SK-N-SH (cell line): ENCODE measurements at regions not wholly inside any gene's neighbourhood (a gene's known extent, or its start where the extent isn't known, plus 50 kb on each side); places are given as distances from the start of the nearest gene placed in this dataset.

Experiments used
- CHD2 ChIP-seq: fragments of 150-350 bp; IDR thresholded peaks from 2 replicates; pipeline ENCODE4 v1.6.1; 2018; ENCODE audit warnings: low read length; ENCODE audit not compliant: partially characterized antibody
- CTCF ChIP-seq: fragments of 200-600 bp; sonication (generic); IDR thresholded peaks from 2 replicates; pipeline ENCODE4 v1.6.1; 2017; ENCODE audit warnings: antibody characterized with exemption, mild to moderate bottlenecking, moderate library complexity
- MAX ChIP-seq: IDR thresholded peaks from 2 replicates; pipeline ENCODE4 v1.4.0; 2012; ENCODE audit warnings: low read depth
- MXI1 ChIP-seq: IDR thresholded peaks from 2 replicates; pipeline ENCODE4 v1.6.1; 2012; ENCODE audit warnings: mild to moderate bottlenecking, low read depth, low read length, improper control_type of control experiment
- POLR2AphosphoS5 ChIP-seq: IDR thresholded peaks from 2 replicates; pipeline ENCODE4 v1.6.1; 2012; ENCODE audit warnings: low read depth, low read length
- RAD21 ChIP-seq: IDR thresholded peaks from 2 replicates; pipeline ENCODE4 v1.6.1; 2012; ENCODE audit warnings: mild to moderate bottlenecking, low read length
- REST ChIP-seq: IDR thresholded peaks from 2 replicates; pipeline ENCODE4 v1.6.1; 2012; ENCODE audit warnings: mild to moderate bottlenecking, low read depth, low read length, moderate library complexity
- RXRA ChIP-seq: IDR thresholded peaks from 2 replicates; pipeline ENCODE4 v1.4.0; 2012; ENCODE audit warnings: low read depth, mild to moderate bottlenecking, borderline replicate concordance
- SMC3 ChIP-seq: IDR thresholded peaks from 2 replicates; pipeline ENCODE4 v1.6.1; 2012; ENCODE audit warnings: low read depth, low read length, improper control_type of control experiment
- TAF1 ChIP-seq: IDR thresholded peaks from 2 replicates; pipeline ENCODE4 v1.6.1; 2012; ENCODE audit warnings: low read depth, mild to moderate bottlenecking, low read length, moderate library complexity, borderline replicate concordance
- USF1 ChIP-seq: IDR thresholded peaks from 2 replicates; pipeline ENCODE4 v1.4.0; 2012; ENCODE audit warnings: low read depth, borderline replicate concordance

- TF ChIP-seq CTCF (no peak), CHD2 (no peak), POLR2AphosphoS5 (no peak), USF1 (no peak), TAF1 (no peak), RXRA (no peak), MXI1 (no peak), RAD21 (no peak), MAX (no peak), SMC3 (no peak), REST (no peak)
These were observed 1021.5 kb upstream of the ADGRL2 start for GRCh38 chr1:80779275-80779674.
